ENCODE measurements at regions not wholly inside any gene's neighbourhood (a gene's known extent, or its start where the extent isn't known, plus 50 kb on each side); places are given as distances from the start of the nearest gene placed in this dataset.

DNA sequence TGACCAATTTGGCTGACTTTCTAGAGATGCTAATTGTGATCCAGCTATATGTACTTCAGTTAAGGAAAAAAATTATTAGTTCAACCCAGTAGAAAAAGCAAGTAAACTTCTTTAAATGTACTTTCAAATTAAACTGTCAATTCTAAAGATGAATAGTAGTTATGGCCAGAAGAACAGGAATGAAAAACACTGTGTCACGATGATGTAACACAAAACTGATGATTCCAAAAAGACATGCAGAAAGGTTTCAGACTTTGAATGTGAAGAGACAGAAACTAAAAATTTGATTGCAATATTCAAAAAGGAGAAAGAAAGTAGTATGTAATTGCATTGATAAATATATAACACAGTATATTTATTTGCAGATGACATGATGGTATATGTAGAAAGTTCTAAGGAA, 127.3 kb upstream of the NR4A3 start:
- DNase-seq (ENCODE audit: low read depth, low spot score) = no peak

DNA sequence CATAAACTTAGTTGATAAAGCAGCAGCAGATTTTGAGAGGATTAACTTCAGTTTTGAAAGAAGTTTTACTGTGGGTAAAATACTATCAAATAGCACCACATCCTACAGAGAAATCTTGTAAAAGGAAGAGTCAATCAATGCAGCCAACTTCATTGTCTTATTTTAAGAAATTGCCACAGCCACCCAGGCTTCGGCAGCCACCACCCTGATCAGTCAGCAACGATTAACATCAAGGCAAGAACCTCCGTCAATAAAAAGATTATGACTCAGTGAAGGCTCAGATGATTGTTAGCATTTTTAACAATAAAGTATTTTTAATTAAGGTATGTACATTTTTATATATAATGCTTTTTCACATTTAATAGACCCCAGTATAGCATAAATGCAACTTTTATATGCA, 122.3 kb upstream of the NR4A3 start:
- no peak for DNase-seq (ENCODE audit: low read depth, low spot score)

DNA sequence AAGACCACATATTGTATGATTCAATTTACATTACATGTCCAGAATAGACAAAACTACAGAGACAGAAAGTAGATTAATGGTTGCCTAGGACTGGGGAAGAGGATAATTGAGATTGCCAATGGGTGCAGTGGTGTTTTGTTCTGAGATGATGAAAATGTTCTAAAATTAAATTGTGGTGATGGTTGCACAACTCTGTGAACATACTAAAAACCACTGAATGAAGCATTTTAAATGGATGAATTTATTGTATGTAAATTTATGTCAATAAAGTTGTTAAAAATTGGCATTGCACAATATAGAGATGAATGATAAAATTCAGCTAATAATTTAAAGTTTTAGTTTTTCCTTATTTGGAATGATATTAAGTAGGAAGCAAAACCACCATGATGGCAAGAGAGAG, 109.5 kb upstream of the NR4A3 start:
- no peak for DNase-seq (ENCODE audit: low read depth, low spot score)

DNA sequence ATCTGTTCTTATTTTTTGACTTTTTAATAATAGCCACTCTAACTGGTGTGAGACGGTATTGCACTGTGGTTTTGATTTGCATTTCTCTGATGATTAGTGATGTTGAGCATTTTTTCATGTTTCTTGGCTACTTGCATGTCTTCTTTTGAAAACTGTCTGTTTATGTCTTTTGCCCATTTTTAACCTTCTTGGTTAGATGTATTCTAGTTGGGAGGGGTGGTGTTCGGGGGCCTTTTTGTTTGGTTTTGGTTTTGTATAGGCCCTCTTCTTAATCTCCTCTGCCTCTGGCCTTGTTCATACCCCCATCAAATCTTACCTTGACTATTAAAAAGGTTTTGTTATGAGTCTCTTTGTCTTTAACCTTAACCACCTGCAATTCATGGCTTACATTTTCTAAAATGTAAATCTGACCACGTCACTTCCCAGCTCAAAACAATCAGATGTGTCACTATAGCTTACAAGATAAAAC, 107.8 kb upstream of the NR4A3 start:
- no peak for DNase-seq (ENCODE audit: low read depth, low spot score)

DNA sequence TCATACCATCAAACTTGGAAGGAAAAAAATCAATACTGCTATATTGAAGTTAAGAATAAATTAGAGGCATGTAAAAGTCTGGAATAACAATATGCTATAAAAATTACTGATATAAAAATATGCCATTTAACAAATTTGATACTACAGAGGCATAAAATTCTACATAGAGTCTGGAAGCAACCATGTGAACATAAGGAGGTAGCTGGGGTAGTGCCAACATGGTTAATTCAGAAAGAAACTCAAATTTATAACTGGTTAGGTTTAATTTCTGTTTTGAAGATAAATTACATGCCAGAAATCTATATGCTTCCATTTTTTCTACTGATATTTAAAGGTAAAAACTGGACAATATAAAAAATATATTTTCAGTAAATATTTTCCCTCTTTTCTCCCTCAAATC, 103.1 kb upstream of the NR4A3 start:
- no peak for DNase-seq (ENCODE audit: low read depth, low spot score)

DNA sequence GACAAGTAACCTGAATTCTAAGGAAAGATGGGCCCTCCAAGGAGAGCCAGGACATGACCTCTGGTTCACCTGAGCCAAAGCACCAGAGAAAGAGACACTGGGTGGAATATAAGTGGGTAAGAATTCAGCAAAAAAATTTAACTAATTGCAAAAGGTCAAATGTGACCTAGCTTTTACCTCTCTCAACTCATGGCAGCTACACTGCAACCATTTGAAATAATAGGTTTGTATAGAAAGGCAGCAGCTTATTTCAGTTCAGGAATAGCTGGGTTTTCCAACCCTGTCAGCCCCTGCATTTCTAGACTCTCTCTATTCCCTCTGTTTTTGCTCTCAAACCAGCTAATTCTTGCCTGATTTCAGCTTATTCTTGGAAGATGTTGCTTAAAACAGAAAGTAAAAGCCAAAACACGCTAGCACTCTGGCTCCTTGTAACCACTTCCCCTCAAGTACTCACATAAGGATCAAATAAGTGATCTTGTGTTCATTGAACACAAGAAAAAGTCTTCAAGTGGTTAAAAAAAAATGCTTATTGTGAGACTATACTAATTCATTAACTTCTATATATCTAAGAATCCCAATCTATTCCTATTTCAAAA, 101.1 kb upstream of the NR4A3 start:
- no peak for DNase-seq (ENCODE audit: low read depth, low spot score)

DNA sequence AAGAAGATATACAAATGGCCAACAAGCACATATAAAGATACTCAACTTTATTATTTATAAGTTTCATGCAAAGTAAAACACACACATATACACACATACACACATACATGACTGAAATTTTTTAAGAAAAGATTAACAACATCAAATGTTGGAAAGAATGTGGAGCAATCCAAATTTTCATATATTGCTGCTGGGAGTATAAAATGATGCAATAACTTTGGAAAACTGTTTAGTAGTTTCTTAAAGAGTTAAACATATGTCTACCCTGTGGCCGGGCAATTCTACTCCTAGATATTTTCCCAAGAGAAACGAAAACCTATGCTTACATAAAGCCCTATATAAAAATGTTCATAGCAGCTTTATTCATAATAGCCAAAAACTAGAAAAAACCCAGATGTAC, 99.8 kb upstream of the NR4A3 start:
- no peak for DNase-seq (ENCODE audit: low read depth, low spot score)

DNA sequence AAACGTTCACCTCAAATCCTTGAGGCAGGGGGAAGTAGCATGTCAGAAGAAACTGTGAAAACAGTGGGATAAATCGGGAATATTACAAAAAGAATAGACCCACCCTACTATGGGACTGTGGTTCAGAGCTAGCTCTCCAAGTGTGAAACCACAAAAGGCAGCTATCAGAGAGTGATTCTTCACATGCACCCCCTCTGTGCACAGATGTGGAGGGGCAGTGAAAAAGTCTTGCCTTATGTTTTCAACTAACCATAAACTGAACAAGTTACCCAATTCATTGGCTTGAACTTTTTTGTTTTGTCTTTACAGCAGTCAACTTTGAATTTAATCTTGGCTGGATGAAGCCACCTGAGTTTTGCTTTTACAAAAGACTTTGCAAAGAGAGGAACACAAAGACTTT, 98.8 kb upstream of the NR4A3 start:
- no peak for DNase-seq (ENCODE audit: low read depth, low spot score)

DNA sequence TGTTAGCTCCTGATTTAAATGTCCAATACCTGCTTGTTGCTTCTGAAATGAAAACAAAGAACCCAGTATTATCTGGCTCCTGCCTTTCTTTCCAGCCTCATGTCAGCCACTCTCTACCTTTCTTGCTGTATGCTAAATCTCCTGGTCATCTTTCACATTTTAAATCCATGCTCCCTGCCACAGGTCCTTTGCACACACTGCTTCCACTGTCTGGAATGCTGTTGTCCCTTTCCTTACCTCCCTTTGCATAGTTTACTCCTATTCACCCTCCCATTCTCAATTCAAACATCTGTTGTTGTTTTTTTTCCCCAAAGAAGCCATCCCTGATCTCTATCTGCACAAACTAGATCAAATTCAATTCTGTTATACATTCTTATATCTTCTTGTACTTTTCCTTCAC, 97.0 kb upstream of the NR4A3 start:
- DNase-seq (ENCODE audit: low read depth, low spot score) = no peak

DNA sequence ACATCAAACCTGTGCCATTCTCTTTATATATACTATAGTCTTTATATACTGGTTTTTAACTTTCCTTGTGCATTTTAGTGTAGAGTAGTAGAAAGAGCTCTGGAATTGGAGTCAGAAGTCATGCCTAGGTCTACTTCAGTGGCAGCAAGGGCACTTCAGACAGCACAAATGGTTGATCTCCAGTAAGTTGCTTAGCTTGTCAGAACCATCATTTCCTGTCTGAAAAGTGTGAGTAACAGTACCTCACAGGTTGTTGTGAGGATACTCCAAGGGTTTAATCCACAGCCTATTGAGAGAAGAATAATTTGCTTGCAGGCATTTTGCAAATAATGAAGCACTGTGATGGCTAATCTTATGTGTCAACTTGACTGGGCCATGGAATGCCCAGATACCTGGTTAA, 95.8 kb upstream of the NR4A3 start:
- DNase-seq (ENCODE audit: low read depth, low spot score) = no peak

DNA sequence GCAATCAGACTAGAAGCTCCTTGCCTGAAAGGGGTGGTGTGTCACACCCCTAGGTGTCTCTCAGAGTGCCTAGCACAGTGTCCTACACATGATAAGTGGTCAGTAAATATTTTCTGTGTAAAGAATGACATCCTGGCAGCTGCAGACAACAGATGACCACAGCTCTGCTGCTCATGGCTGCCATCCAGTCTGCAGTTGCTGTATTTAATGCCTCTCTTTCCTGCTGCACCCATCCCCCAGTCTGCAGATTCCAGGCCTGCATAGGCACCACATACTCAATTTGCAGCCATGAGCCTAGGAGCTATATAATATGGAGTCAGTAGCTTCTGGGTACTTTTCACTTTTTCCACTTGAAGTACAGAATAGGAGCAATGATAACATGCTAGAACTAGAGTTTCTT, 94.9 kb upstream of the NR4A3 start:
- no peak for DNase-seq (ENCODE audit: low read depth, low spot score)

DNA sequence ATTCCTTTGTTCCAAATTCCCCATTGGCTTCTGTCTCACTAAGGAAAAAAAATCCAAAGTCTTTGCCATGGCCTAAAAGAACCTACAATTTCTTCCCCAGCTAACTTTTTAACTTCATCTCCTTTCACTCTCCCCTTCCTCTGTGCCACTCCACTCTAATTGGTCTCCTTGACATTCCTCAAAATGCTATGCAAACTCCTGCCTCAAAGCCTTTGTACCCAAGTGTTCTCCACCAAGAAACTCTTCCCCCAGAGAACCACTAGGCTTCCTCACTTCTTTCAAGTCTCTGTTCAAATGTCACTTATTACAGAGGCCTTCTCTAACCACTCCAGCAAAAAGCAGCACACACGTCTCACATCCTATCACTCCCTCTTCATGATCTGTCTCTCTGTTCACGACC, 91.6 kb upstream of the NR4A3 start:
- DNase-seq (ENCODE audit: low read depth, low spot score) = no peak

DNA sequence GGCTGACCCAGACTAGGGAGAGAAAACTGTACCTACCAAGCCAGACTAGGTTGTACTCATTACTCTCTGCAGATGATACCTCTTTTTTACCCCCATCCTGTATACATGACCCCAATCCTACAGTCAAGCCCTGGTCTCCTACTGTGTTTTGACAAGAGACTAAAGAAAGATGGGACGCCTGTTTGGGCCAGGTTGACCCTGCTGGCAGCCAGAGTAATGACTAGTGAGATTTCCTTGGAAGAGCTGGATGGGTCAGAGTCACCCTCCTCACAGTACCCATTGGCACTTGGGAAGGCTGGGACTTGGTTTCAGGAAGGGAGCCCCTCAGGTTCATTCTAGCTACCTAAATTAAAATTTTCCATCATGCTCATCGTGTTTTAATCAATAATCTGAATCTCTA, 89.7 kb upstream of the NR4A3 start:
- no peak for DNase-seq (ENCODE audit: low read depth, low spot score)

DNA sequence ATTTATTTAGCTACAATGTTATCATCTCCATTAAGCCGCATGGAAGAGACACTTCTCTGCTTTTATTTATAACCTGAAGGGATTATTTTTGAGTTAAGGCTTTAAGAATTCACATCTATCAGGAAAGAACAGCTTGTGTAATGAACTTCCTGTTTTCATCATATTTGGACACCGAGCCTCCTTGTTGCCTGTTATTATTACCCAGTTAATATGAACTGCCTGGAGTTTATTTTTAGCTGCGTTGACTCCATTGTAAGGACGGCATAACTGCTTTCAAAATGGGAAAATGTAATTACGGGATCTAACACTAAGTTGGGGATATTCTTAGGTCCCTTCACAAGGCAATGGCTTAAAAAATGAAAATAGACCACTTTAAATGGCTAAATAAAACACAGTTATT, 89.0 kb upstream of the NR4A3 start:
- DNase-seq (ENCODE audit: low read depth, low spot score) = no peak

DNA sequence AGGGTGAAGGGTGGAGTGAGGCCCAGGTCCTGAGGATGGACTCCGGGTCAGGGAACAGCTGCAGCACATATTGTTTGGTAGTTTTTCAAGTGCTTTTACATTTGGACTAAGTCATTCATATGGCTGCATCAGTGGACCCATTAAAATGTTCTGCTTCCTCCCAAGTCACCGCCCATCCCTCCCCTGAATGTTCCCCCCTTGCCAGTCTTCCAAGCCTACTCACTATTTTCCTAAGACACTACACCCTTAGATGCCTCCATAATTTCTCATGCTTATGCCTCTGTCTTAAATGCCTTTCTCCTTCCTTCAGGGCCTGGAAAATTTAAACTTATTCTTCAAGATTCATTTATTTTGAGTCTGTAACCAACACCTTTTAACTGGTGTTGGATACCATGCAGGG, 86.6 kb upstream of the NR4A3 start:
- no peak for DNase-seq (ENCODE audit: low read depth, low spot score)

DNA sequence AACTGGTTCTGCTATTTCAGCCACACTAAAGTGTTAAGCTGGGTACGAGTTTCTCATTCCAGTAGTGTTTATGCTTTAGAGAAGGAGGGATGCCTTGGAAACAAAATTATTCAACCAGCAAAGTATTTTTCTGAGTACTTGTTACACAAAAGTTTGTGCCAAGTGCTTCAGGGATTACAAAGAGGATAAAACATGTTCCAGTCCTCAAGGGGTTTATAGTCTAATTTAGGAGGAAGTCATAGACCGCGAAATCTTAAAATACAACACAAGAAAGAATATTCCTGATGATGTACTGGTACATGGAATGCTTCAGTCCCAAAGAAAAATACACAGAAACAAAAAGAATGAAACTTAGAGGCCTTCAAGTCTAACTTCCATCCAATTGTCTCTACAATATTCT, 85.4 kb upstream of the NR4A3 start:
- DNase-seq (ENCODE audit: low read depth, low spot score) = no peak

DNA sequence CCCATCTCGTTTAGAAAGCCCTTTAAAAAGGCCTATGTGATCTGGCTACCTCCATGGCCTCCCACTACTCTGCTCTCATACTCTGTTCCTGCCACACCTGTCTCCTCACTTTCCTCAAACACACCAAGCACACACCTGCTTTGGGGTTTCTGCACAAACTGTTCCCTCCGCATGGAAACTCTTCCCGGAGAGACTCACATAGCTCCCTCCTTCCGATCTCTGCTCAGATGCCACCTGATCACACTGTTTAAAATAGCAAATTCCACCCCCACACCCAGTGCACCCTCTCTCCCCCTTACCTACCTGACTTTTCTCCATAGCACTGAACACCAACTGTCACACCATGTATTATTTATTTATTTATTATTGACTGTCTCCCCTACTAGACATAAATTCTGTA, 84.0 kb upstream of the NR4A3 start:
- no peak for DNase-seq (ENCODE audit: low read depth, low spot score)

DNA sequence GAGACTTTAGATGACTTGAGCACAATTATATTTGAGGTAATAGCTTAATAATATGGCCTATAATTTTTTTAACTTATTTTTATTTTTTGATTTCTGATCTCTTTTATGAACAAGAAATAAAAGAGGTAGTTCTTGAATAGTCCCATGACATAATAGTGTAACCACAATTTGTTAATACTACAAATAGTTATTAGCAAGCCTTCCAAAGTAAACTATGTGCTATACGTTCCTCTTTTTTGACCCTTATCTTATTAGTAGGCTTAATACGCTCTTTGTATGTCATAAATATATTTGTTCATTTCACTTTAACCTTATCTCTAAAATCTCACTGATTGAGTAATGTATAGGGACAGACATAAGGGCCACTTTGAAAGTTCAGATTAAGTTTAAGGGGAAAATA, 78.7 kb upstream of the NR4A3 start:
- no peak for DNase-seq (ENCODE audit: low read depth, low spot score)

DNA sequence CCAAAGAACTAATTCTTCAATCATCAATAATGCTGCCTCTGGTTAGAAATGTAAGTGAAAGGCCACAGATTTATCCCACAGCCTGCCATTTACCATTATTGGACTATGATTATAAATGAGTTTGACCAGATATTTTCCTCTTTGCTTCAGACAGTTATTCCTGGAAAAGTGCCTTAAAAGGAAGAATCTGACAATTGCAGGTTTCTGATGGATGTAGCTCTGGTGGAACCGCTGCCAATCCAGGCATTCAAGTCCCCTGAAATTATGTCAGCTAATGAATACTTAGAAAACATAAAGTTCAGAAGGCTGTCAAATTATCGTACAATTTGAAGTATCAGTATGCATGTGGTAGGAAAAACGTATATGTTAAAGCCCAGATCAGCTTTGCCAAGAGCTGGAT, 78.2 kb upstream of the NR4A3 start:
- DNase-seq (ENCODE audit: low read depth, low spot score) = no peak

DNA sequence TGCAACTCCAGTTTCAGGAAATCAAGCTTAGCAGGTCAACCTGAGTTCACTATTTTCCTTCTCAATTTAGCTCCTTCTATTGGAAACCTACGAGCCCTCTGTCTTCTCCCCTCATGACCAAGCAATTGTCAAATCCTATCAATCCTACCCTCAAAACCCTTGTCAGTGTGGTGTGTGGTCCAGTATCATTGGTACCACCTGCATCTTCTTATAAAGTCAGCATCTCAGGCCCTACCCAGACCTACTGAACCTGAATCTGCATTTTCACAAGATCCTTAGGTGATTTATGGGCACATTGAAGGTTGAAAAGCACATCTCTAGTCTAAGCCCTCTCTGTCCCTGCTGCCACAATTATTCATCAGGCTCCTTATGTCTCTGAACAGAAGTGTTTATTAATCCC, 77.6 kb upstream of the NR4A3 start:
- DNase-seq (ENCODE audit: low read depth, low spot score) = no peak

DNA sequence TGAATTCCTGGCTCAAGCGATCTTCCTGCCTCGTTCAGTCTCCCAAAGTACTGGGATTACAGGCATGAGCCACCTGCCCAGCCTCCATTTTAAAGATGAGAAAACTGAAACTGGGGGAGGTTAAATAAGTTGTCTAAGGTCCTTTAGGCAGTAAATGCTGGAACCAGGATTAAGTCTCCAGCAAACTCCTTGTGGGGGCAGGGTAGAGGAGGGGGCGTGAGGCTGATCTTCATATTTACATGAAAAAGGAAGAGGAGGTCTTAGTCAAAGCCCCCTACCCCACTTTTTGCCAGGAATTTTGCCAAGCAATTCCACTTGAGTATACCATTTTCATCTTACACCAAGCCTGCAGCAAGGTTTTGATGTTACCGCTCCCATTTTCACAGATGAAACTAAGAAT, 76.6 kb upstream of the NR4A3 start:
- no peak for DNase-seq (ENCODE audit: low read depth, low spot score)

DNA sequence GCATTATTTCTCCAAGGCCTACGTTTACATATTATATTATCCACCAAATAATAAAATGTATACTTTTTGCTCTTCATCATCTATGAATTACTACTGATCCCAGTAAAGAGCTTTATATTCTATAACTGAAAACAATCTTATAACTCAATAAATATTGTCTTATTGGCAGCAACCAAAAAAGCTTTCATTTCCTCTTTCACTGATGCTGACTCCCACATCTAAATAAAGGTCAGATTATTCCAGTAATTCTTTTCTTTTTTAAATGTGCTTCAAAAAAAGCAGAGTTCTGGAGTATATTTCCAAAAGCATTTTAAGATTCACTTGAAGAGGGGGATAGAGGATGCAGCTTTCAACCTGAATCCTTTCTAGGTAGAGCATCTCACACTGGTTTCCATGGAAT, 75.3 kb upstream of the NR4A3 start:
- DNase-seq (ENCODE audit: low read depth, low spot score) = no peak

DNA sequence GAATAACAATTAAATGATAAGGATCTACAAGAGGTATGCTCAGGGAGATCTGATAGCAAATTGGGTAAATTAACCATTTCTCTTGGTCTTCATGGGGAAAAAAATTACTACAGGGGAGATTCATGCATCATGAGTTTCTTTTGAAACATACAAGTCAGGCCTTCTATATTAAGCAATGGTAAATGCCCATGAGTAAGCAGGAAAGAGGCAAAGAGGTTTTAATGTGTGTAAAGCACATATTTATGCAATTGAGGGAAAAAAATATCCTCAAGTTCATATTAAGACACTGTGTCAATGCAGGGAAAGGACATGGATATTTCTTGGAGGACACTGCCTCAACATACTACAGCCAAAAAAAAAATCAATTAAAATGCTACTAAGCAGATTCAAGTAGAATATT, 73.4 kb upstream of the NR4A3 start:
- DNase-seq (ENCODE audit: low read depth, low spot score) = no peak

DNA sequence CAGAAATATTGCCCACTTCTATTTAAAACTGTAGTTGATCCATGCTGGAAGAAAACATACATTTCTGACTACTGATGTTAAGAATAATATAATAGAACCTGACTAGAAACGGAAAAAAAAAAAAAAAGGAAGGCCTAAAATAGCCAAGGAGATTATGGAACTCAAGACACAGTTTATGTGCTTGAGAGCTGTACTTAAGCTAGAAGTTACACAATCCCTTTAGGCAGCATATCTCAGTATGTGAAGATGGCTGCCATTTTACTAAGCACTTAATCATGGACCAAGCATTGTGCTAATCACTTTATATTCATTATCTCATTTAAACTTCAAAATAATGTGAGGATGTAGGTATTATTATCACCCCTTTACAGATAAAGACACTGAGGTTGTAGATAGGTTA, 73.0 kb upstream of the NR4A3 start:
- DNase-seq (ENCODE audit: low read depth, low spot score) = no peak

DNA sequence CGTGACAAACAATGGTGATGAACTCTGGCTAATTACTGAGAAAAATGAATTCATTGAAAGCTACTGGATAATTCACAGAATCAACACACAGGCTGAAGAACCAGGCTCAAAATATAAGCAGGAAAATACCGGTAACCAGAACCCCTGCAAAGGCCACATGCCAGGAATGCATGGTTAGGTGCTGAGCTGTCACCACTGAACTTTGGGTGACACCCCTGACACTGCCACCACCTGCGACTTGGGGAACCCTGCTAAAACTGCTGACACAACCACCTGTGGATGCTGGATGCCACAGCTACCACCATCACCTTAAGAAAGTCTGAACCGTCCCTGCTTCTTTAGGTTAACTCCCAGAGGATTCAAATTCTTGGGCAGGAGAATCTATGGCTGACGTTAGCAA, 72.0 kb upstream of the NR4A3 start:
- DNase-seq (ENCODE audit: low read depth, low spot score) = no peak

Measured in iPS DF 19.7 (cell line).